GM13977 (cell line): ENCODE measurements at regions not wholly inside any gene's neighbourhood (a gene's known extent, or its start where the extent isn't known, plus 50 kb on each side); places are given as distances from the start of the nearest gene placed in this dataset.

Source experiments
- DNase-seq: peaks from one replicate; pipeline ENCODE4 v3.0.0; 2012; ENCODE audit warnings: low spot score
- in situ Hi-C: fragments of 300-500 bp; cut with MboI; formaldehyde crosslinking; loops from one replicate; pipeline ENCODE4 v1.12.0; 2022; ENCODE audit warnings: low sequenced_read_pairs, low pct_unique_long_range_greater_than_20kb, mixed read lengths, inconsistent platforms; ENCODE audit not compliant: unreplicated experiment
- TF ChIP-seq, protein P1 (sequence below): IDR thresholded peaks from 2 replicates; pipeline ENCODE4 v1.5.1; 2012; ENCODE audit warnings: mild to moderate bottlenecking, control low read depth; ENCODE audit not compliant: insufficient read depth; ENCODE audit errors: extremely low read depth, missing control alignments

DNA sequence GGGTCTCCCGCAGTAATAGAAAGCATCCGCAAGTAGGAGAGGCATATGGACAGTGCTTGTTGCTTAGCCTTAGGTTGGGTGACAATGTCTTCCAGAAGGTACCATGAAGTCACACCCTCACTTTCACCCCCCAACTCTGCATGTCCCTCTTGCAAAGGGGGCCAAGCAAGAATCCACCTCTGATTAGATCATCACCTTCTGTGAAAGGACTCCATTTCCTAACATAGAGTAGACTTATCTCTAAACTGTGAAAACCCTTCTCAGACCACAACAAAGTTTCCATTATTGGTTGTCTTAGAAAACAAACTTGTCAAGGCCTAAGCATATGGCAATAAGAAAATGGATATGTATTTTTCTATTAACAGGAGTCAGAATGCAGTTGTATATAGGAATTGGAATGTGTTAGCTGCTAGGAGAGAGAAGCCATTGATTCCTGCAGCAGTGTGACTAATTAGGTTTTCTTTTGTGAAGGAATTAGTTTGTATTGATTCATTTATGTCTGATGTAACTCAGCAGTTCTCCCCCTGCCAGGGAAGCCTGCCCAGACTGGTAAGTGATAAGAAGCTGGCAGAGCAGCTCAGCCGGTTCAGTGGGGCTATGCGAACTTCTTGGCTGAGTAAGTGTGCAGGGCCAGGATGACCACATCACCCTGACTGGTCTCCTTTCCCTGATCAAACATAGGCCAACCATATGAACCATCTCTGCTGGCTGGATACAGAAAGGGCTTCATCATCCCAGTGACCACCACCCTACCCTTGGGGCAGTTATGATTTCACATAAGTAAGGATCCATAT lies 107.3 kb upstream of the CCDC196 start:
- in situ Hi-C loops = no loop called here
- TF ChIP-seq, protein P1, sequence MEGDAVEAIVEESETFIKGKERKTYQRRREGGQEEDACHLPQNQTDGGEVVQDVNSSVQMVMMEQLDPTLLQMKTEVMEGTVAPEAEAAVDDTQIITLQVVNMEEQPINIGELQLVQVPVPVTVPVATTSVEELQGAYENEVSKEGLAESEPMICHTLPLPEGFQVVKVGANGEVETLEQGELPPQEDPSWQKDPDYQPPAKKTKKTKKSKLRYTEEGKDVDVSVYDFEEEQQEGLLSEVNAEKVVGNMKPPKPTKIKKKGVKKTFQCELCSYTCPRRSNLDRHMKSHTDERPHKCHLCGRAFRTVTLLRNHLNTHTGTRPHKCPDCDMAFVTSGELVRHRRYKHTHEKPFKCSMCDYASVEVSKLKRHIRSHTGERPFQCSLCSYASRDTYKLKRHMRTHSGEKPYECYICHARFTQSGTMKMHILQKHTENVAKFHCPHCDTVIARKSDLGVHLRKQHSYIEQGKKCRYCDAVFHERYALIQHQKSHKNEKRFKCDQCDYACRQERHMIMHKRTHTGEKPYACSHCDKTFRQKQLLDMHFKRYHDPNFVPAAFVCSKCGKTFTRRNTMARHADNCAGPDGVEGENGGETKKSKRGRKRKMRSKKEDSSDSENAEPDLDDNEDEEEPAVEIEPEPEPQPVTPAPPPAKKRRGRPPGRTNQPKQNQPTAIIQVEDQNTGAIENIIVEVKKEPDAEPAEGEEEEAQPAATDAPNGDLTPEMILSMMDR = no peak
- no peak for DNase-seq

DNA sequence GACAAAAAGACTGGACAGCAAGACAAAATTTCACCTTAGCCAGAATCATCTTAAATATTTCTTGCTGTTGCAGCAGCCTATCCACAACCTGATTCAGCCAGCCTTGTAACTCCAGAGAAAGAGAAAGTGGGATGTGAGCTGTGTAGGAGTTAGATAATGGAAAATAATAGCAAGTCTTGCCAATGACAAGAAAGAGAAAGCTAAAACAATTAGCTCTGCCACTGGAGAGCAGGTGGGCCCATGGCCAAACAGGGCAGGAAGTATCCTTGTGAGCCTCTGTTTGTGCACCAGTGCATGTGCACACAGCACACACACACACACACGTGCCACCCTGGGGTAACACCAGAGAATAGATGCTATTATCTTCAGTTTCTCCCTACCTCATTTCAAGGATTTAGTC lies 106.0 kb upstream of the CCDC196 start:
- TF ChIP-seq, protein P1 = no peak
- in situ Hi-C loops = no loop called here
- no peak for DNase-seq

DNA sequence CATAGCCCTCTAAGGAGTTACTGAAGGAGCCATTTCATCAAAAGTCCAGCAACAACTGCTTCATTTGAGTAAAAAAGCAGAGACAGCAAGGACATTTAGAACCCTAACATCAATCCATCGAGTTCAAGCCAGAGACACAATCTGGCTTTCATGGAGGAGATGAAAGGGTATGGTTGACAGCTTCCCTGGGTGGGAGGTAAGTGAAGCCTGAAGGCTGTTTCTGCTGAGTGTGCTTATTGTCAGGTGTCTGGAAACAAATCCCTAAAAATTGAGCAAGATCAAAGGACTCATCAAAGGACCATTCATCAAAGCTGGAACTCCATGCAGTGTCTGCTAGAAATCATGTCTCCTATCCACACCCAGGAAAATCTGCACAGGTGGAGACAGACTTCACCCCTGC lies 104.4 kb upstream of the CCDC196 start:
- in situ Hi-C loops = no loop called here
- DNase-seq = no peak
- TF ChIP-seq, protein P1 = no peak

DNA sequence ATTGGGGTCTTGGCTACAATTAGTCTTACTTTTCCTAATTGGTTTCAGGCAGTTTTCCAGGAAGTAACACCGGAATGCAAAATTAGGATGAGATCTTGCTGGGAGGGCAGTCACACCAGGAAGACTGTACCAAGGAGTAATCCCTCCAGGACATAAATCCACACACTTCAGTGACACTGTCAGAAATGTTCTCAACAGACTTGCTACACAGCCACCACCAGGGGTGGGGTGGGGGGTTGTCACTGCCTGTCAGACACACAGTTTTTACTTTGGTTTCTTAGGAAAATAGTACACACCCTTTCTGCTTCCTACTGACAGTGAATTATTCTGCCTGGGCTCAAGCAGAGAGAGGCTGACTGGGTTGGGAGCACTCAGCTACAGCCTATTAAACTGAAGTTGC lies 102.9 kb upstream of the CCDC196 start:
- no peak for DNase-seq
- in situ Hi-C loops = no loop called here
- TF ChIP-seq, protein P1 = no peak

DNA sequence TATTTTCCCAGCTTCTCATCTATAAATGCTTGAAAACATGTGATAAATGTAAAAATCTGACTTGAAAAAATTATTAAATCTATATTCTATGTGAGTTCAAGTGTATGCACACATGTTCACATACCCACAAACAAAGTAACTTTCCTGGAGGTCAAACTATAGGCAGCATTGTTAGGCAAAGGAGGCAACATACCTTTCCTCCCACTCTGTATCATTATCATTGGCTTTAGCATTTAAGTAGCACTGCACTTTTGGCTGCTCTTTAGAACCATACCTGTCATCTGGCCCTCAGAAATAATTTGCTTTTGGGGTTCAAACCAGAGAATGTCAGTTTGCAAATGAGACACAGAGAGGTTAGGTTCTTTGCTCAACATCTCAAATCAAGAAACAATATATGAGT lies 102.4 kb upstream of the CCDC196 start:
- in situ Hi-C loops = no loop called here
- no peak for DNase-seq
- TF ChIP-seq, protein P1 = no peak

DNA sequence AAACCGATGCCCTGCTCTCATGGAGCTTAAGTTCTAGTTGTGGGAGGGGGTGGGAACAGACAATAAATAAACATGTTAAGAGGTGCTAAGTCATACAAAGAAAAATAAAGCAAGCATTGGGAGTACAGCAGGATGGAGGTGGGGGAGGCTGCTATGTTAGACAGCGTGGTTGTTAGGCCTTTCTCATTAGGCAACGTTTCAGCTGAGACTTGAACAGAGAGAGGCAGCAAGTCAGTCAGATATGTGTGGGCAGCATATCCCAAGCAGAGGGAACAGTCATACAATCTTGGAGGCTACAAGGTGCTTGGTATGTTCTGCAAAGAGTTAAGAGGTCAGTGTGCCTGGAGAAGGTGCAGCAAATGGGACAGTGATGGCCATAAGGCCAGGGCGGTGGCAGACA lies 97.7 kb upstream of the CCDC196 start:
- in situ Hi-C loops = no loop called here
- TF ChIP-seq, protein P1 = no peak
- no peak for DNase-seq
